IMR-90 (cell line): ENCODE measurements at regions not wholly inside any gene's neighbourhood (a gene's known extent, or its start where the extent isn't known, plus 50 kb on each side); places are given as distances from the start of the nearest gene placed in this dataset.

Experiments
- ATAC-seq: fragments of 200-7000 bp; cut with Tn5 transposase; 2 replicates; pipeline ENCODE4 v1.9.1; 2020; ENCODE audit warnings: low read depth, mild to moderate bottlenecking, moderate library complexity
- BruUV-seq: library from RNA; stranded (reverse); fragments of 400-500 nt; replicated peaks from 2 replicates; lab custom pipeline; 2021; lab: Mats Ljungman, UMichigan
- CTCF ChIA-PET: fragments of 300-600 bp; formaldehyde crosslinking; extraction: SDS; loops from one replicate; lab custom pipeline; 2021; ENCODE audit warnings: antibody characterized with exemption; lab: Yijun Ruan, JAX
- POLR2A ChIA-PET: fragments of 300-600 bp; sonication (Branson Sonifier 250); formaldehyde crosslinking; loops from one replicate; lab custom pipeline; 2022; ENCODE audit warnings: antibody characterized with exemption; ENCODE audit not compliant: unreplicated experiment; lab: Charles Lee
- DNase-seq: peaks from one replicate; pipeline ENCODE4 v3.0.0; 2013
- H2AFZ ChIP-seq: replicated peaks from 2 replicates; pipeline ENCODE3; 2013; ENCODE audit warnings: low read length, mild to moderate bottlenecking; ENCODE audit not compliant: poor library complexity
- H2AK5ac ChIP-seq: 2 replicates; pipeline ENCODE4 v1.6.1; 2013; ENCODE audit warnings: low read depth, low read length, inconsistent platforms
- H2AK9ac ChIP-seq: replicated peaks from 2 replicates; pipeline ENCODE3; 2013; ENCODE audit warnings: mild to moderate bottlenecking, low read depth, low read length, moderate library complexity; ENCODE audit not compliant: poor library complexity
- H2BK120ac ChIP-seq: 2 replicates; pipeline ENCODE4 v1.6.1; 2013; ENCODE audit warnings: low read depth, low read length, inconsistent platforms
- H2BK15ac ChIP-seq: 3 replicates; pipeline ENCODE4 v1.6.1; 2013; ENCODE audit warnings: low read depth, low read length, inconsistent platforms
- H2BK20ac ChIP-seq: 2 replicates; pipeline ENCODE4 v1.6.1; 2013; ENCODE audit warnings: low read depth, mild to moderate bottlenecking, inconsistent platforms, low read length, moderate library complexity
- H2BK5ac ChIP-seq: 2 replicates; pipeline ENCODE4 v1.6.1; 2013; ENCODE audit warnings: mild to moderate bottlenecking, low read depth, low read length, inconsistent platforms; ENCODE audit not compliant: poor library complexity, severe bottlenecking
- H3K14ac ChIP-seq: replicated peaks from 2 replicates; pipeline ENCODE4 v1.6.1; 2013; ENCODE audit warnings: low read depth, low read length, inconsistent platforms
- H3K18ac ChIP-seq: 2 replicates; pipeline ENCODE4 v1.6.1; 2013; ENCODE audit warnings: low read depth, low read length, control low read depth
- H3K23ac ChIP-seq: 2 replicates; pipeline ENCODE4 v1.6.1; 2013; ENCODE audit warnings: low read depth, low read length, inconsistent platforms
- H3K27ac ChIP-seq: 2 replicates; pipeline ENCODE4 v1.5.1; 2013; ENCODE audit warnings: mild to moderate bottlenecking, control low read depth, low read length; ENCODE audit not compliant: insufficient read depth
- H3K27me3 ChIP-seq: 2 replicates; pipeline ENCODE4 v1.6.1; 2013; ENCODE audit warnings: low read length; ENCODE audit not compliant: control insufficient read depth, insufficient read depth
- H3K36me3 ChIP-seq: 2 replicates; pipeline ENCODE4 v1.6.1; 2013; ENCODE audit warnings: low read length, mixed read lengths; ENCODE audit not compliant: control insufficient read depth, insufficient read depth
- H3K4ac ChIP-seq: 2 replicates; pipeline ENCODE4 v1.6.1; 2013; ENCODE audit warnings: low read depth, low read length, inconsistent platforms
- H3K4me1 ChIP-seq: 2 replicates; pipeline ENCODE4 v1.6.1; 2013; ENCODE audit warnings: low read length, mixed read lengths; ENCODE audit not compliant: control insufficient read depth, insufficient read depth
- H3K4me2 ChIP-seq: 2 replicates; pipeline ENCODE4 v1.6.1; 2013; ENCODE audit warnings: low read depth, mild to moderate bottlenecking, control low read depth, low read length, moderate library complexity
- H3K4me3 ChIP-seq: 2 replicates; pipeline ENCODE4 v1.5.1; 2013; ENCODE audit warnings: low read depth, mild to moderate bottlenecking, control low read depth, low read length, moderate library complexity; ENCODE audit not compliant: insufficient read depth
- H3K56ac ChIP-seq: 2 replicates; pipeline ENCODE4 v1.6.1; 2013; ENCODE audit warnings: low read length, inconsistent platforms; ENCODE audit not compliant: insufficient read depth; ENCODE audit errors: extremely low read depth
- H3K79me1 ChIP-seq, 2 experiments: 2 replicates each; pipeline ENCODE4 v1.6.1; 2013; ENCODE audit warnings: low read length in 2 of 2, inconsistent platforms in 1 of 2, low read depth in 1 of 2
- H3K9ac ChIP-seq: 2 replicates; pipeline ENCODE4 v1.6.1; 2013; ENCODE audit warnings: low read depth, low read length, control low read depth
- H3K9me1 ChIP-seq: 2 replicates; pipeline ENCODE4 v1.6.1; 2013; ENCODE audit warnings: low read length, inconsistent platforms; ENCODE audit not compliant: insufficient read depth
- H3K9me3 ChIP-seq: 2 replicates; pipeline ENCODE4 v1.6.1; 2013; ENCODE audit warnings: low read length; ENCODE audit not compliant: control insufficient read depth, insufficient read depth
- H4K20me1 ChIP-seq: 2 replicates; pipeline ENCODE4 v1.6.1; 2013; ENCODE audit warnings: low read length, inconsistent platforms; ENCODE audit not compliant: insufficient read depth
- H4K5ac ChIP-seq: 2 replicates; pipeline ENCODE4 v1.6.1; 2013; ENCODE audit warnings: mild to moderate bottlenecking, low read depth, low read length, control low read depth
- H4K8ac ChIP-seq, 2 experiments: 2 replicates each; pipeline ENCODE4 v1.6.1; 2013; ENCODE audit warnings: low read depth in 2 of 2, low read length in 2 of 2, control low read depth in 1 of 2, inconsistent platforms in 1 of 2
- H4K91ac ChIP-seq: 2 replicates; pipeline ENCODE4 v1.6.1; 2013; ENCODE audit warnings: low read depth, low read length, inconsistent platforms; ENCODE audit not compliant: insufficient read depth
- BHLHE40 ChIP-seq: fragments of 150-350 bp; IDR thresholded peaks from 2 replicates; pipeline ENCODE4 v1.6.1; 2016; ENCODE audit warnings: mild to moderate bottlenecking, low read depth, low read length
- CEBPB ChIP-seq: IDR thresholded peaks from 2 replicates; pipeline ENCODE4 v1.6.1; 2012; ENCODE audit warnings: low read depth, low read length, improper control_type of control experiment
- CTCF ChIP-seq: conservative IDR thresholded peaks from 2 replicates; pipeline ENCODE4 v1.5.1; 2012; ENCODE audit warnings: mild to moderate bottlenecking, low read depth, low read length, improper control_type of control experiment
- FOS ChIP-seq: fragments of 150-350 bp; IDR thresholded peaks from 2 replicates; pipeline ENCODE4 v1.6.1; 2016; ENCODE audit warnings: low read depth, low read length
- MAFK ChIP-seq: IDR thresholded peaks from 2 replicates; pipeline ENCODE4 v1.6.1; 2012; ENCODE audit warnings: low read depth, low read length, improper control_type of control experiment
- MAZ ChIP-seq: IDR thresholded peaks from 2 replicates; pipeline ENCODE4 v1.6.1; 2012; ENCODE audit warnings: low read depth, mild to moderate bottlenecking, low read length, improper control_type of control experiment, moderate library complexity, borderline replicate concordance
- MXI1 ChIP-seq: IDR thresholded peaks from 2 replicates; pipeline ENCODE4 v1.6.1; 2012; ENCODE audit warnings: low read depth, mild to moderate bottlenecking, low read length, moderate library complexity, borderline replicate concordance
- POLR2A ChIP-seq: IDR thresholded peaks from 2 replicates; pipeline ENCODE4 v1.6.1; 2012; ENCODE audit warnings: mild to moderate bottlenecking, low read depth, low read length
- RAD21 ChIP-seq: IDR thresholded peaks from 2 replicates; pipeline ENCODE4 v1.6.1; 2012; ENCODE audit warnings: low read length, improper control_type of control experiment
- RCOR1 ChIP-seq: IDR thresholded peaks from 2 replicates; pipeline ENCODE4 v1.6.1; 2012; ENCODE audit warnings: mild to moderate bottlenecking, low read length, improper control_type of control experiment; ENCODE audit not compliant: insufficient replicate concordance
- SMC3 ChIP-seq: fragments of 150-350 bp; IDR thresholded peaks from 2 replicates; pipeline ENCODE4 v1.6.1; 2016; ENCODE audit warnings: low read depth, mild to moderate bottlenecking, antibody characterized with exemption, low read length, moderate library complexity
- WGBS, 2 experiments: methylation state at CpG; one replicate each; pipeline versions ENCODE4 v1.1.5 to v1.1.7; 2013; ENCODE audit warnings: missing lambda C conversion rate in 2 of 2; ENCODE audit not compliant: insufficient read length in 1 of 2; ENCODE audit errors: extremely low coverage in 2 of 2; 5-methylcytosine and 5-hydroxymethylcytosine counted together
- dilution Hi-C: fragments of 300-500 bp; cut with HindIII; formaldehyde crosslinking; loops from one replicate; pipeline ENCODE4 v1.14.3; 2018; ENCODE audit warnings: low sequenced_read_pairs; ENCODE audit not compliant: unreplicated experiment
- in situ Hi-C: fragments of 300-500 bp; cut with MboI; formaldehyde crosslinking; loops from 3 replicates; pipeline ENCODE4 v1.14.3; 2019; ENCODE audit warnings: low sequenced_read_pairs, inconsistent platforms, mixed read lengths
- intact Hi-C: fragments of 100-400 bp; cut with micrococcal nuclease; formaldehyde crosslinking; loops from 2 replicates; pipeline ENCODE4 v1.10.0; 2022

- Histone ChIP-seq H4K5ac (no peak overlapping the region), H4K8ac (no peak overlapping the region), H2AK5ac (no peak overlapping the region), H3K27me3 (no peaks in the 10 kb centered on the region), H3K23ac (no peak overlapping the region), H3K56ac (no peak overlapping the region), H3K9me1 (no peaks in the 10 kb centered on the region), H3K9me3 (no peaks in the 10 kb centered on the region), H3K4ac (no peak overlapping the region), H4K20me1 (no peaks in the 10 kb centered on the region), H2BK15ac (no peak overlapping the region), H3K18ac (no peak overlapping the region), H4K91ac (no peak overlapping the region), H3K4me1 (no peaks in the 10 kb centered on the region), H2BK5ac (no peak overlapping the region), H2BK20ac (no peak overlapping the region), H3K36me3 (no peaks in the 10 kb centered on the region), H2AFZ (no peak overlapping the region), H3K79me1 (no peaks in the 10 kb centered on the region), H3K14ac (no peak overlapping the region), H2BK120ac (no peak overlapping the region), H2AK9ac (no peak overlapping the region), H3K4me2 (no peak overlapping the region), H3K9ac (no peak overlapping the region), H3K4me3 (no peak overlapping the region), H3K27ac (no peak overlapping the region)
- DNase-seq: no peak
- ATAC-seq: no peak
- POLR2A ChIA-PET: no interaction called here
- intact Hi-C loops: no loop called here
- CTCF ChIA-PET: interaction anchor here (0.6 to 0.7 kb wide), 2 partner anchors 14 to 94 kb away, joined by 3 to 5 read pairs; no protein-coding TSS in a partner anchor
- TF ChIP-seq RAD21 (no peak), MAFK (no peak), BHLHE40 (no peak), FOS (no peak), CTCF (no peak), CEBPB (no peak), MAZ (no peak), POLR2A (no peak), RCOR1 (no peak), MXI1 (no peak), SMC3 (no peak)
- no CpG with 5 or more reads among the region's 5 CpGs for WGBS, 2 experiments
- no TSS peak for BruUV-seq
- dilution Hi-C loops: no loop called here
- in situ Hi-C loops: no loop called here
These were observed 319.8 kb upstream of the TRPM3 start for GRCh38 chr9:71441266-71441665.
